ENCODE measurements at regions not wholly inside any gene's neighbourhood (a gene's known extent, or its start where the extent isn't known, plus 50 kb on each side); places are given as distances from the start of the nearest gene placed in this dataset.

DNA sequence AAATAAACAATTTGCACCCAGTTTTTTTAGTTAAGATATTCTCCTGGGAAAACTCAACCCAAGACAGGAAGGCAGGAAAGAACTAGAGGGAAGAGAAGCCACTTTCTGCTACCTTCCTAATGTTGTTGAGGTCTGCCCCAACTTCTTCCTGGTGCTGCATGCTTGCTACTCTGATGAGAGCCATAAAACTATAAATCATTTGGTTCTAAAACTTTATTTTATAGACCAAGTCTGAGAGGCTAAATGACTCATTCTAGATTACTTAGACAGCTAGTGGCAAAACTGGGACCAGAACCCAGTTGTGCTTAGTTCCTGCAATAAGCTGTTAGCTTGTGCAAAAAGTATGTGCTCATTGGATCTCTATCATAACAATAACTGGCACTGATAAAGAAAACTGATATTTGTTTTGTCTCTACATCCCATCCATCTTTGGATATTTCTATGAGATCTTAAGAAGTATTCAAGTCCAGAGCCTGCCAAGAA lies 344.9 kb upstream of the SLC14A2 start:
- TF ChIP-seq CTCF (conservative IDR thresholded peaks at IDR 0.05; ENCODE audit: low read depth, low read length), result no peak
- no peak for TF ChIP-seq EZH2 (IDR thresholded peaks at IDR 0.05; ENCODE audit: low read length, unreplicated experiment)

Measured in PC-3 (cell line).